ENCODE measurements at regions not wholly inside any gene's neighbourhood (a gene's known extent, or its start where the extent isn't known, plus 50 kb on each side); places are given as distances from the start of the nearest gene placed in this dataset.

DNA sequence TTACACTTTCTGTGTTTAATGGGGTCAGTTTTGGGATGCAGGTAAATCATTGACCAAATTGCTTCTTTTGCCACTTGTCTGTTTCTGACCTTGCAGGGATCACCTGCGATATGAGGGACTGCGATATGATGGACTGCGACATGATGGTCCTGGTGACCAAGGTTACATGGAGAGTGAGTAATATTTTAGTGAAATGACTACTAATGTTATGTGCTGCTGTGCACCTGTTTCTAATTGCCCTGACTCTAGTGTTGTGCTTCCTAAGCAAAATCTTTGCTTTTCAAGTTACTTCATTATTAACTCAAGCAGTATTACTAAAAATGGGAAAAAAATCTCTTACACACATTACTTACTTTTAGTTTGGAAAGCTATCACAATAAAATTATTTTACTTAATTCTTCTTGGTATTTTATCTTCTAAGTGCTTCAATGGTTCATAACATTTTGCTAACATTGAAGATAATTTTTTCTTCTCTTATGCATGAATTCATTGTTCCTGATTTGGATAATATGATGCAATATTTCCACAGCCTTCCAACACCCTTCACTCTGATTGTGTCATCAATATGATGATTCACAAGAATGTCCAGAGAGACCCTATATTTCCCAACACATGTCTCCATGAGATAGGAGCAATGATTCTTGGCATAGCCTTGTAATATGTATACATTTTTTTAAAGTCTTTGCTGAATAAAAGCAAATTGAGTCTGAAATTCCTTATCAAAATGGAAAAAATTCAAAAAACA is 306.2 kb upstream of the AKR1E2 start:
- no peak overlapping the region for H3K4me3 ChIP-seq (ENCODE audit: low read length)
- no peaks in the 10 kb centered on the region for H3K36me3 ChIP-seq (ENCODE audit: insufficient read depth, low read length)
- no peaks in the 10 kb centered on the region for H3K9me3 ChIP-seq (replicated peaks; ENCODE audit: low read length)
- no peak overlapping the region for H3K4me2 ChIP-seq (ENCODE audit: low read length)
- H3K4me1 ChIP-seq (ENCODE audit: control insufficient read depth, insufficient read depth, low read length) = peaks cover 11% of the 10 kb centered on the region
- no peak overlapping the region for H3K9ac ChIP-seq (ENCODE audit: low read depth, low read length)
- no peaks in the 10 kb centered on the region for H3K27me3 ChIP-seq (ENCODE audit: control insufficient read depth, insufficient read depth, low read length)

DNA sequence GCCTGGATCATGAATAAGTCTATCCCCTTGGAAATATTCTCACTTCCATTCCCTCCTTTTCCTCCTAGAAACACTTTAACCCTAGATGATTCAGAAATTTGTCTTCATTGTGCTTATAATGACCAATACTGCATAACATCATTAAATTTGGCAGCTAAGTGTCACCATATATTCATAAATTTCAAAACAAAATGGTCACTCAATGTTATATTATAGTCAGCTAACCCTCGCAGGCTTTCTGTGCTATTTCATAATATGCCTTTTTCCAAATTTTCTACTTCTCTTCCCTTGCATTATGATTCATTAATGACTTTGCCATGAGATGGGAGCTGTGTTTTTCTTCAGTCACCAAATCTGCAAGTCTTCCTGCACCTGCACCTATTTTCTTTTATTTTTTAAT is 308.3 kb upstream of the AKR1E2 start:
- Histone ChIP-seq H3K4me3 (ENCODE audit: low read length) (no peak overlapping the region), H3K36me3 (ENCODE audit: insufficient read depth, low read length) (no peaks in the 10 kb centered on the region), H3K27me3 (ENCODE audit: control insufficient read depth, insufficient read depth, low read length) (no peaks in the 10 kb centered on the region), H3K4me1 (ENCODE audit: control insufficient read depth, insufficient read depth, low read length) (peaks cover 11% of the 10 kb centered on the region), H3K9me3 (replicated peaks; ENCODE audit: low read length) (no peaks in the 10 kb centered on the region), H3K4me2 (ENCODE audit: low read length) (no peak overlapping the region), H3K9ac (ENCODE audit: low read depth, low read length) (no peak overlapping the region)

DNA sequence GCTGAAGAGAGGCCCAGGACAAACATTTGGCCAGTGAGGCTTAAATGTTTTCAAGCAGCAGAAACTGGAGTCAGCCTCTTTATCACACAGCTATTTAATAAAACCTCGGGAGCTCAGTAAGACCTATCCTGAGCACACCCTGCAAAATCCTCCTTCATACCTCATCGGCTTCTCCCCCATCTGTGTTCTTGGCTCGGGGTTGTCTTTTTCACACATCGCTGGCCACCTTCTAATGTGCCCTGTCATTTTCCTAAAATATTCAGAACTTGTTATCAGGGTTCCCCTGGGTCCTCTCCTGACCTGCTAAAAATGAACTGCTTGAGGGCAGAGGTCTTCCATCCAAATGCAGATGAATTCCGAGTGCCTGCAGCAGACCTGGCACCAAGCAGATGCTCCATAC is 310.3 kb upstream of the AKR1E2 start:
- no peaks in the 10 kb centered on the region for H3K27me3 ChIP-seq (ENCODE audit: control insufficient read depth, insufficient read depth, low read length)
- H3K36me3 ChIP-seq (ENCODE audit: insufficient read depth, low read length) = no peaks in the 10 kb centered on the region
- no peaks in the 10 kb centered on the region for H3K9me3 ChIP-seq (replicated peaks; ENCODE audit: low read length)
- no peak overlapping the region for H3K4me2 ChIP-seq (ENCODE audit: low read length)
- peaks cover 13% of the 10 kb centered on the region for H3K4me1 ChIP-seq (ENCODE audit: control insufficient read depth, insufficient read depth, low read length)
- H3K9ac ChIP-seq (ENCODE audit: low read depth, low read length) = no peak overlapping the region
- H3K4me3 ChIP-seq (ENCODE audit: low read length) = no peak overlapping the region

DNA sequence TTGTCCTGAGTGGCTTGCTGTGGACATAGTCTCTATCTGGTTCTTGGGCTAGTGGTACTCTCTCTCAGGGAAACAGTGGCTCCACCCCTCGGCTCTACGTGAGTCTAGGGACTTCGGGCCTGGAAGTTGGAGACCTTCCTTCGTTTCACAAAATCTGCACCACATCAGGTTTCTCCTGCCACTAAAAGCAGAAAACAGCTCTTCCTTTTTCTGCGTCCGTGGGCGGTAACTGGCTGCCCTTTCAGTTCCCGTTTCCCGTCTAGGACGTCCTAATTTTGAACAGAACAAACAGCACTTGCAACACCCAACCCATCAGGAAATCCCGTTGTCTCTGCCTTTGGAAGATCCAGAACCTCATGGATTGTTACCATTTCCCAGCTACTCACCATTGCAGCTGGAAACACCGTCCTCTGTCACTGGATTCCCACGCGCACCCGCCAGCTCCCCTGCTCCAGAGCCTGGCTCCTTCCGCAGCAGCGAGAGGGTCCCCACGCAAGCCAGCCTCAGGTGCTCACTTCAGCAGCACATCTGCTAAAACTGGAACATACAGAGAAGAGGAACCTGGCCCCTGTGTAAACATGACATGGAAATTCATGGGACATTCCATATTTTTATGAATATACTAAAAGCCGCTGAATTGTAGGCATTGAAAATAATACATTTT is 311.4 kb upstream of the AKR1E2 start:
- Histone ChIP-seq H3K9me3 (replicated peaks; ENCODE audit: low read length) (no peaks in the 10 kb centered on the region), H3K9ac (ENCODE audit: low read depth, low read length) (no peak overlapping the region)

DNA sequence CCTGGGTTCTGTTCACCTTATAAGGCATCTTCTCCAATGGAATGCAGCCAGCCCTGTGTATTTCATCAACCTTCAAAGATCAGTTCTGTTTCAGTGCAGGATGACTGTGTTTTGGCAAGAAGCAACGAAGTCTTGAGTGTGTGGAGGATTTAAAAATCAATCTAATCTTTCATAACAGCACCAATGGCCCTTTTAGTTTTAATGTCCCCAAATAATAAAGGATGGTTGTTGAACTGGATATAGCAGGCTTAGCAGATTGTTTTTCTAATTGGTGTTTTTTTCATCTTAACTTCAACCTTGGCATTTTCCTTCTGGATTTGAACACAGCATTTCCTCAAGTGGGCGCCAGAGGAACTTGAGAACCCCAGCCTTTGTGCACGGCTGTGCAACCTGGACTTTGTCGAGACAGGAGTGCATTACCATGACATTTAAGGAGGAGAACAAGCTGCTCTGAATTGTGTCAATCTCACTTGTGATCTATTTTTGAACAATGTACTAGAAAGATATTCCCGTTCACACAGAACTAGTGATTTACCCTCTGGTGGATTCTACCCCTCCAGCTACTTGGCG is 313.3 kb upstream of the AKR1E2 start:
- peak overlapping the region; percentile 19 for H3K9ac ChIP-seq (ENCODE audit: low read depth, low read length)
- no peaks in the 10 kb centered on the region for H3K27me3 ChIP-seq (ENCODE audit: control insufficient read depth, insufficient read depth, low read length)
- no peaks in the 10 kb centered on the region for H3K9me3 ChIP-seq (replicated peaks; ENCODE audit: low read length)
- no peaks in the 10 kb centered on the region for H3K36me3 ChIP-seq (ENCODE audit: insufficient read depth, low read length)
- H3K4me2 ChIP-seq (ENCODE audit: low read length) = peak overlapping the region; percentile 9
- H3K4me1 ChIP-seq (ENCODE audit: control insufficient read depth, insufficient read depth, low read length) = peaks cover 2% of the 10 kb centered on the region
- no peak overlapping the region for H3K4me3 ChIP-seq (ENCODE audit: low read length)

More for the DNA sequence above, 311.4 kb upstream of the AKR1E2 start:
- Histone ChIP-seq H3K4me2 (ENCODE audit: low read length) (no peak overlapping the region), H3K4me1 (ENCODE audit: control insufficient read depth, insufficient read depth, low read length) (peaks cover 3% of the 10 kb centered on the region), H3K4me3 (ENCODE audit: low read length) (no peak overlapping the region), H3K36me3 (ENCODE audit: insufficient read depth, low read length) (no peaks in the 10 kb centered on the region), H3K27me3 (ENCODE audit: control insufficient read depth, insufficient read depth, low read length) (no peaks in the 10 kb centered on the region)

DNA sequence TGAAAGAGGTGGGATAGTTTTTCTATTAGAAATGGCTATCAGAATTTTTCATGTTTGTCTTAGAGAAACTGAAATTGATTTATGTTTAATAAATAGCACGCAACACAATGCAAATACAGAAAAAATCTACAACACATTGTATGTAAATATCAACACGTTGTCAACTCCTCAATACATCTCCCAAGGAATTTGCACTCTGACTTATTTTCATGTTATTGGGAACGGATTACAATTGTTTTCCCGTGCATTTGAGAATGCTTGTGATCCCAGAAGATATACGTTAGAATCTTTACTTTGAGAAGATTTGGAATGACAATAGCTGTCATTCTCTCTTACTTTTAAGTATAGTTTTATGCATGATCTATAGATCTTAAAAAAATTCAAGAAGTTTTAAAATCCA is 313.8 kb upstream of the AKR1E2 start:
- Histone ChIP-seq H3K9ac (ENCODE audit: low read depth, low read length) (peak overlapping the region; percentile 19), H3K4me1 (ENCODE audit: control insufficient read depth, insufficient read depth, low read length) (peaks cover 2% of the 10 kb centered on the region), H3K36me3 (ENCODE audit: insufficient read depth, low read length) (no peaks in the 10 kb centered on the region), H3K4me2 (ENCODE audit: low read length) (no peak overlapping the region), H3K27me3 (ENCODE audit: control insufficient read depth, insufficient read depth, low read length) (no peaks in the 10 kb centered on the region), H3K4me3 (ENCODE audit: low read length) (no peak overlapping the region), H3K9me3 (replicated peaks; ENCODE audit: low read length) (no peaks in the 10 kb centered on the region)

DNA sequence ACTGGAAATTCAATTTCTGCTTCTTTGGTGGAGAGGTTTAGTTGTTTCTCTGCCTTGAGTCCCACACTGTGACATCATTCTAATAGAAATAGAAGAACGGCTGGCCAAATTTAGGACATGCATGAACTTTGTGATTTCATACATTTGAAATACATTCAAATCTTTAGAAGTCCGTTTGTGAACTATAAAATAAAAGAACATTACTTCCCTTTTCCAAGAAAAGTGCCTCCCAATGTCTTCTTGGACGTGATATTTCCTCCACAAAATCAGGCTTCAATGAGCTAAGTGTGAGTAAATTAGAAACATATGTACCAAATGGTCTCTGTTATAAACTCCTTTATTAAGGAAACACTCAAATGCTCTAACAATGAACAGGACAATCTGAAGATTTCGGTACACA is 314.5 kb upstream of the AKR1E2 start:
- Histone ChIP-seq H3K4me3 (ENCODE audit: low read length) (no peak overlapping the region), H3K9ac (ENCODE audit: low read depth, low read length) (no peak overlapping the region), H3K9me3 (replicated peaks; ENCODE audit: low read length) (no peaks in the 10 kb centered on the region), H3K36me3 (ENCODE audit: insufficient read depth, low read length) (no peaks in the 10 kb centered on the region), H3K4me1 (ENCODE audit: control insufficient read depth, insufficient read depth, low read length) (peaks cover 3% of the 10 kb centered on the region), H3K4me2 (ENCODE audit: low read length) (no peak overlapping the region), H3K27me3 (ENCODE audit: control insufficient read depth, insufficient read depth, low read length) (no peaks in the 10 kb centered on the region)

DNA sequence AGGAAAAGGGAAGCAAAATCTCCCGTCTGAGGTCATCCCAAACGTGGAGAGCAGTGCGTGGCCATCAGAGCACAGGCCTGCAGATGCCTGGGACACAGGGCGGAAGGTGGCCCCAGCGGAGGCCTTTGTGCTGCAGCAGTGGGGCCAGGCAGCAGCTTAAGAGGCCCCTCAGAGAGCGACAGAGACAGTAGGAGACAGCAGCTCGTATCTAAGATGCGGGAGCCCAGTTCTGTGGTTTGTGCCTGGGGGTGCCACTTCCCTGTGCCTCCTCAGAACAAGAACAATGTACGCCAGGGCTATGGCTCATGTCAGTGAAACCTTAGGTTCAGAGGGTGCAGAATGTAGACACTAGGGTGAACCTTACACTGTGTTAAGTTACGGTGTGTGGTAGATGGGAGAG is 316.6 kb upstream of the AKR1E2 start:
- H3K27me3 ChIP-seq (ENCODE audit: control insufficient read depth, insufficient read depth, low read length) = no peaks in the 10 kb centered on the region
- H3K4me1 ChIP-seq (ENCODE audit: control insufficient read depth, insufficient read depth, low read length) = peaks cover 9% of the 10 kb centered on the region
- no peak overlapping the region for H3K4me2 ChIP-seq (ENCODE audit: low read length)
- H3K4me3 ChIP-seq (ENCODE audit: low read length) = no peak overlapping the region
- no peaks in the 10 kb centered on the region for H3K36me3 ChIP-seq (ENCODE audit: insufficient read depth, low read length)
- H3K9ac ChIP-seq (ENCODE audit: low read depth, low read length) = no peak overlapping the region
- H3K9me3 ChIP-seq (replicated peaks; ENCODE audit: low read length) = no peaks in the 10 kb centered on the region

DNA sequence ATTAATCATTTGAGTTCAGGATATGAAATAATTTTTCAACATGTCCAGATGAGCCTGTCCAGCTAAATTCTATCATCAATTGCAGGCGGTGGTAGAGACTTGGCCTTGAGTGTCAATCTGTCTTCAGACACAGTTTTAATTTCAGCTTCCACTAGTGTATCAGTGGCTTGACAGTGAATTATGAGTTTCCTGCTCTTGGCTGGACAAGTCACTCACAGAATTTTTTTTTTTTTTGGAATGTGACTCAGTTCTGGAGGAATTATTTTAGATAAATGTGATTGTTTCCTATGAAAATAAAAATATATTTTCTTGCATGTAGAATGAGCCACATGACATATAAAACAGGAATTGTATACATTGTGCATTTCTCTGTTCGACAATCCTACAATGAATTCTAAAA is 319.9 kb upstream of the AKR1E2 start:
- no peaks in the 10 kb centered on the region for H3K27me3 ChIP-seq (ENCODE audit: control insufficient read depth, insufficient read depth, low read length)
- H3K4me1 ChIP-seq (ENCODE audit: control insufficient read depth, insufficient read depth, low read length) = peaks cover 7% of the 10 kb centered on the region
- H3K9me3 ChIP-seq (replicated peaks; ENCODE audit: low read length) = no peaks in the 10 kb centered on the region
- H3K9ac ChIP-seq (ENCODE audit: low read depth, low read length) = no peak overlapping the region
- no peaks in the 10 kb centered on the region for H3K36me3 ChIP-seq (ENCODE audit: insufficient read depth, low read length)
- no peak overlapping the region for H3K4me3 ChIP-seq (ENCODE audit: low read length)
- H3K4me2 ChIP-seq (ENCODE audit: low read length) = no peak overlapping the region

DNA sequence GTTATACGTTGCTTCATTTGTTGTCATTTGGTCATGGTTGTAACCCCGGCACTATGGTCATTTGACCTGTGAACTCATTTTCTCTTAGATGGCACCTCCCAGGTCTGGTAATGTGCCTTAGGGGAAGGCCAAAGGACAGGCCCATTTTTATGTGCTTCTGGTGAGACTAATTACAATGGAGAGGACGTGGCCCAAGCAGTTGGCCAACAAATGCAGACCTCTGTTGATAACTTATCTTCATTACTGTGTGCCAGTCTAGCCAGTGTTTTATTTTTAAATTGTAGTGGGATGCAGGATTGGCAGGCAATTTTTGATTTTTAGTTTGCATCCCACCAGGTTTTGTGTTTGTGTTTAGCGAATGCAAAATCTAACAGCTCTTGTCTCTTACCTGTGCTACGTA is 321.5 kb upstream of the AKR1E2 start:
- Histone ChIP-seq H3K36me3 (ENCODE audit: insufficient read depth, low read length) (no peaks in the 10 kb centered on the region), H3K4me3 (ENCODE audit: low read length) (no peak overlapping the region), H3K27me3 (ENCODE audit: control insufficient read depth, insufficient read depth, low read length) (no peaks in the 10 kb centered on the region), H3K9ac (ENCODE audit: low read depth, low read length) (no peak overlapping the region), H3K4me2 (ENCODE audit: low read length) (no peak overlapping the region), H3K9me3 (replicated peaks; ENCODE audit: low read length) (no peaks in the 10 kb centered on the region), H3K4me1 (ENCODE audit: control insufficient read depth, insufficient read depth, low read length) (peaks cover 7% of the 10 kb centered on the region)

DNA sequence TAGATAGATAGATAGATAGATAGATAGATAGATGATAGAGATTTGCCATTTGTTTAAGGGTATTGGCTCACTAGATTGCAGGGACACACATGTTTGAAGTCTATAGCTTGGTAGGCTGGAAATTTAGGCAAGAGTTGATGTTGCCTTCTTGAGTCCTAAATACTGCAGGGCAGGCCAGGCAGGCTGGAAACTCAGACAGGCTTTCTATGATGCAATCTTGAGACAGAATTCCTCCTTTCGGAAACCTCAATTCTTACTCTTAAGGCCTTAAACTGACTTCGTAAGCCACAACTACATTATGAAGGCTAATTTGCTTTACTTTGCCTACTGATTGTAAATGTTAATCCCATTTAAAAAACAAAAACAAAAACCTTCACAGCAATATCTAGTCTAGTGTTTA is 322.9 kb upstream of the AKR1E2 start:
- H3K4me1 ChIP-seq (ENCODE audit: control insufficient read depth, insufficient read depth, low read length) = peaks cover 18% of the 10 kb centered on the region
- no peak overlapping the region for H3K9ac ChIP-seq (ENCODE audit: low read depth, low read length)
- no peaks in the 10 kb centered on the region for H3K36me3 ChIP-seq (ENCODE audit: insufficient read depth, low read length)
- H3K4me3 ChIP-seq (ENCODE audit: low read length) = no peak overlapping the region
- H3K27me3 ChIP-seq (ENCODE audit: control insufficient read depth, insufficient read depth, low read length) = no peaks in the 10 kb centered on the region
- no peaks in the 10 kb centered on the region for H3K9me3 ChIP-seq (replicated peaks; ENCODE audit: low read length)
- H3K4me2 ChIP-seq (ENCODE audit: low read length) = no peak overlapping the region

DNA sequence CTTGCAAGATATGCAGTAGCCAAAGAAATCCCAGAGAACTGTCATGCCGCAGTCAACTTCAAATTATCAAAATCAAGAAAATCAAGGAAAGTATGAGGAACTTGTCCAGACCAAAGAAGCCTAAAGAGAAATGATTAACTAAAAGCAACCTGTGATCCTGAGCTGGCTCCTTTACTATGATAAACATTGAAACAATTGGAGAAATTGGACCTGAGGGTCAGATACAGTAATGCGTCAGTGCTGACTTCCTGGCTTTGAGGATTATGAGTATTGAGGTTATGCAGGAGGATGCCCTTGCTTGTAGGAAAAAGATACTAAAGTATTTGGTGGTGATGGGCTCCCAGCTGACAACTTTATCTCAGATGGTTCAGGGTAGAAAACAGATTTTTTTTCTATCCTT is 324.7 kb upstream of the AKR1E2 start:
- H3K36me3 ChIP-seq (ENCODE audit: insufficient read depth, low read length) = no peaks in the 10 kb centered on the region
- H3K4me2 ChIP-seq (ENCODE audit: low read length) = no peak overlapping the region
- H3K9ac ChIP-seq (ENCODE audit: low read depth, low read length) = no peak overlapping the region
- H3K27me3 ChIP-seq (ENCODE audit: control insufficient read depth, insufficient read depth, low read length) = no peaks in the 10 kb centered on the region
- H3K4me3 ChIP-seq (ENCODE audit: low read length) = no peak overlapping the region
- no peaks in the 10 kb centered on the region for H3K9me3 ChIP-seq (replicated peaks; ENCODE audit: low read length)
- H3K4me1 ChIP-seq (ENCODE audit: control insufficient read depth, insufficient read depth, low read length) = peaks cover 18% of the 10 kb centered on the region

Measured in skeletal muscle satellite cell (primary cell).